ENCODE measurements at regions not wholly inside any gene's neighbourhood (a gene's known extent, or its start where the extent isn't known, plus 50 kb on each side); places are given as distances from the start of the nearest gene placed in this dataset.

GRCh38 chr5:73299665-73300336 lies 126.8 kb downstream of the TMEM174 start:
- intact Hi-C loops (cut with micrococcal nuclease), result loop anchor here (2.0 to 5.0 kb wide), 3 partner anchors 69 to 149 kb away; partner anchors contain the start of gene FOXD1
- H3K36me3 Mint-ChIP-seq (ENCODE audit: low read depth), result peaks cover 5% of the 10 kb centered on the region
- DNase-seq (ENCODE audit: low spot score), result no peak
- peak overlapping the region; percentile 28 for H3K27ac Mint-ChIP-seq
- H3K4me3 Mint-ChIP-seq (ENCODE audit: low read depth), result no peak overlapping the region
- H3K4me1 Mint-ChIP-seq (ENCODE audit: low read depth), result peaks cover 2% of the 10 kb centered on the region
- H3K9me3 Mint-ChIP-seq, result no peaks in the 10 kb centered on the region
- peaks cover 85% of the 10 kb centered on the region for H3K27me3 Mint-ChIP-seq (ENCODE audit: low read depth)

GRCh38 chr5:73298772-73299630 lies 126.0 kb downstream of the TMEM174 start:
- H3K4me1 Mint-ChIP-seq (ENCODE audit: low read depth), result peaks cover 2% of the 10 kb centered on the region
- DNase-seq (ENCODE audit: low spot score), result no peak
- peaks cover 86% of the 10 kb centered on the region for H3K27me3 Mint-ChIP-seq (ENCODE audit: low read depth)
- no peak overlapping the region for H3K27ac Mint-ChIP-seq
- H3K36me3 Mint-ChIP-seq (ENCODE audit: low read depth), result peaks cover 5% of the 10 kb centered on the region
- no peak overlapping the region for H3K4me3 Mint-ChIP-seq (ENCODE audit: low read depth)
- intact Hi-C loops (cut with micrococcal nuclease), result loop anchor here (2.0 kb wide), 2 partner anchors 68 to 150 kb away; partner anchors contain the start of gene FOXD1
- no peaks in the 10 kb centered on the region for H3K9me3 Mint-ChIP-seq

- H3K4me1 Mint-ChIP-seq (ENCODE audit: low read depth), result peaks cover 2% of the 10 kb centered on the region
- no peaks in the 10 kb centered on the region for H3K9me3 Mint-ChIP-seq
- H3K4me3 Mint-ChIP-seq (ENCODE audit: low read depth), result no peak overlapping the region
- DNase-seq (ENCODE audit: low spot score), result no peak
- intact Hi-C loops (cut with micrococcal nuclease), result loop anchor here (2.0 kb wide), 2 partner anchors 68 to 150 kb away; partner anchors contain the start of gene FOXD1
- H3K36me3 Mint-ChIP-seq (ENCODE audit: low read depth), result peaks cover 5% of the 10 kb centered on the region
- H3K27ac Mint-ChIP-seq, result no peak overlapping the region
- peaks cover 80% of the 10 kb centered on the region for H3K27me3 Mint-ChIP-seq (ENCODE audit: low read depth)
These were observed 125.3 kb downstream of the TMEM174 start for GRCh38 chr5:73298251-73298771.

GRCh38 chr5:73297430-73297829 lies 124.4 kb downstream of the TMEM174 start:
- Mint-ChIP-seq H3K36me3 (ENCODE audit: low read depth) (peaks cover 5% of the 10 kb centered on the region), H3K4me1 (ENCODE audit: low read depth) (no peaks in the 10 kb centered on the region), H3K4me3 (ENCODE audit: low read depth) (no peak overlapping the region), H3K9me3 (no peaks in the 10 kb centered on the region), H3K27ac (no peak overlapping the region), H3K27me3 (ENCODE audit: low read depth) (peaks cover 79% of the 10 kb centered on the region)
- no peak for DNase-seq (ENCODE audit: low spot score)
- intact Hi-C loops (cut with micrococcal nuclease), result no loop called here

DNA sequence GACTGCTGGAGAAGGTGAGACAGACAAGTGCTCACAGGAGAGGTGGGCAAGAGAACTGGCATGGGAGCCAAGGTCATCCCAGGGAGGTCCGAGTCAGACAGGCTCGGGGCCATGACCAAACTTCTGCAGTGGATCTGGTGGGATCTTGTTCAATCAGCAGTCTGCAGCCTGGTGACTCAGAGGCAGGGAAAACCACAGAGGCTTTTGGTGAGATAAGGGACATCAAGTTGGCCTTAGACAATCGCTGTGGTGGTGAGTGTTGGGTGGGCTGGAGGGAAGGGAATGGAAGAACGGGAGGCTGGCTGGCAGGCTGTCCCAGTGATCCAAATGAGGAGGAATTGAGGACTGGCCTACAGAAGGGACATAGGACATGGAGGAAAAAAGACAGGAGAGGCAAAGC lies 123.8 kb downstream of the TMEM174 start:
- intact Hi-C loops (cut with micrococcal nuclease), result no loop called here

GRCh38 chr5:73295921-73296320 lies 122.9 kb downstream of the TMEM174 start:
- Mint-ChIP-seq H3K27ac (no peak overlapping the region), H3K4me1 (ENCODE audit: low read depth) (no peaks in the 10 kb centered on the region), H3K9me3 (no peaks in the 10 kb centered on the region), H3K36me3 (ENCODE audit: low read depth) (peaks cover 5% of the 10 kb centered on the region), H3K4me3 (ENCODE audit: low read depth) (no peak overlapping the region), H3K27me3 (ENCODE audit: low read depth) (peaks cover 68% of the 10 kb centered on the region)
- no peak for DNase-seq (ENCODE audit: low spot score)
- intact Hi-C loops (cut with micrococcal nuclease), result no loop called here

More for the DNA sequence above, 123.8 kb downstream of the TMEM174 start:
- no peaks in the 10 kb centered on the region for H3K9me3 Mint-ChIP-seq
- H3K4me3 Mint-ChIP-seq (ENCODE audit: low read depth), result no peak overlapping the region
- no peaks in the 10 kb centered on the region for H3K4me1 Mint-ChIP-seq (ENCODE audit: low read depth)
- H3K27me3 Mint-ChIP-seq (ENCODE audit: low read depth), result peaks cover 77% of the 10 kb centered on the region
- DNase-seq (ENCODE audit: low spot score), result no peak
- H3K27ac Mint-ChIP-seq, result no peak overlapping the region
- H3K36me3 Mint-ChIP-seq (ENCODE audit: low read depth), result peaks cover 5% of the 10 kb centered on the region

DNA sequence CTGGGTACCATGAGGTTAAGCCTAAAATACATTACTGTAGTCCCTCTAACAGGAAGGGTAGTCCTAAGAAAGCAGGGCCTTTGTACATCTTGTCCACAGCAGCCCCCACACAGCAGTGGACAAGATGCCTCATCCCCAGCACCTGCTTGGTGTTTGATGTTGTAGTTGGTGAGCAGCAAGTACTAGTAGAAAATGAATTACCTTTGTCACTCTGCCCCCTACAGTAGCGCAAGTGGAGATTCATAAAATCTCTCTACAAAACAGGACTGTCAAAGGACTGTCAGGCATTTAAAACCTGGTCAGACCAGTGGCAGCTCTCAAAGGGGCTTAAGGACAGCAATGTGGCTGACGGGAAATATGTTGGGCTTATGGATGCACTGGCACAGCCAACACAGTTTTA lies 122.5 kb downstream of the TMEM174 start:
- Mint-ChIP-seq H3K4me3 (ENCODE audit: low read depth) (no peak overlapping the region), H3K27me3 (ENCODE audit: low read depth) (peaks cover 63% of the 10 kb centered on the region), H3K36me3 (ENCODE audit: low read depth) (peaks cover 5% of the 10 kb centered on the region), H3K4me1 (ENCODE audit: low read depth) (no peaks in the 10 kb centered on the region), H3K27ac (no peak overlapping the region), H3K9me3 (no peaks in the 10 kb centered on the region)
- intact Hi-C loops (cut with micrococcal nuclease), result no loop called here
- DNase-seq (ENCODE audit: low spot score), result no peak

DNA sequence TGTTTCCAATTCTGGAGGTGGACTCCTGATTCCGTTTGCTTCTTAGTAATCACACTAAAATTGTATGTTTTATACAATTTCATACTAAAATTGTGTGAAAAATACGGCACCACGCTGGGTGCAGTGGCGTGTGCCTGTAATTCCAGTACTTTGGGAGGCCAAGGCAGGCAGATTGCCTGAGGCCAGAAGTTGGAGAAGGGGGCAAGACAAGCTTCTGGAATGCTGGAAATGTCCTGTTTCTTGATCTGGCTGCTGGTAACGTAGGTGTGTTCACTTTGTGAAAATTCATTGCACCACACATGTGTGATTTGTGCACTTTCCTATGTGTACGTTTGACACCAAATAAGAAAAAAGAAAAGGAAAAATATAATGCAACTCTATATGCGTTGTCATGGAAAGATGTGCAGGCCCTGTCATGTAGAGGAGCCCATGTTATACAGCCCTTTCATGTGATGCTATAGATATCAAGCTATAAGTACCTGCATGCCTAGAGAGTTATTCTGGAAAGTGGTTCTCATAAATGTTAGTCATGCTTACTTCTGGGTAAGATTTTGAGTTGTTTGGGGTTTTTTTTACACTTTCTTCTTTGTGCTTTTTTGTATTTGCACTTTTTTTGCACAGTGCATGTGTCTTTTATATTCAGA lies 119.9 kb downstream of the TMEM174 start:
- peaks cover 55% of the 10 kb centered on the region for H3K27me3 Mint-ChIP-seq (ENCODE audit: low read depth)
- intact Hi-C loops (cut with micrococcal nuclease), result no loop called here

GRCh38 chr5:73291873-73292272 lies 118.9 kb downstream of the TMEM174 start:
- Mint-ChIP-seq H3K27me3 (ENCODE audit: low read depth) (peaks cover 45% of the 10 kb centered on the region), H3K9me3 (no peaks in the 10 kb centered on the region), H3K36me3 (ENCODE audit: low read depth) (no peaks in the 10 kb centered on the region), H3K4me1 (ENCODE audit: low read depth) (no peaks in the 10 kb centered on the region), H3K4me3 (ENCODE audit: low read depth) (no peak overlapping the region), H3K27ac (no peak overlapping the region)
- intact Hi-C loops (cut with micrococcal nuclease), result no loop called here
- no peak for DNase-seq (ENCODE audit: low spot score)

More for the DNA sequence above, 119.9 kb downstream of the TMEM174 start:
- no peaks in the 10 kb centered on the region for H3K4me1 Mint-ChIP-seq (ENCODE audit: low read depth)
- H3K36me3 Mint-ChIP-seq (ENCODE audit: low read depth), result no peaks in the 10 kb centered on the region
- no peaks in the 10 kb centered on the region for H3K9me3 Mint-ChIP-seq
- H3K4me3 Mint-ChIP-seq (ENCODE audit: low read depth), result no peak overlapping the region
- no peak for DNase-seq (ENCODE audit: low spot score)
- no peak overlapping the region for H3K27ac Mint-ChIP-seq

DNA sequence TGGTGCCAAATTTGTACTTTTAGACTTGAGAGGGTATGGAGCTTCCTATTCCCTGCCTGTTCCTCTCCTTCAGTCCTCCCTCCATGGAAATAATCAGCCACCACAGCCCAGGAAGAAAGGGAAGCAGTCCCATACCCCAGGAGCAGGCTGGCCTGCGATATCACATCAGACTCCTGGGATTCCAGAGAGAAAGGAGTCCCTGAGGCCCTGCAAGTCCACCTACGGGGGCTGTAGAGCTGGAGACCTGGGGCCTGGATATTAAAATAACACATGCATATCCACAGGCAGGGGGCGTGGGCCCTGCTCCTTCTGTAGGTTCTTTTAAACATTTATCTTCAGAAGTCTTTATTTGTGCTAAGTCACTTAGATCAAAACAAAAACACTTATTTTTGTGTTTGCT lies 117.2 kb downstream of the TMEM174 start:
- Mint-ChIP-seq H3K9me3 (peaks cover 5% of the 10 kb centered on the region), H3K27ac (no peak overlapping the region), H3K4me3 (ENCODE audit: low read depth) (no peak overlapping the region), H3K27me3 (ENCODE audit: low read depth) (peaks cover 30% of the 10 kb centered on the region), H3K36me3 (ENCODE audit: low read depth) (no peaks in the 10 kb centered on the region), H3K4me1 (ENCODE audit: low read depth) (no peaks in the 10 kb centered on the region)
- DNase-seq (ENCODE audit: low spot score), result no peak
- intact Hi-C loops (cut with micrococcal nuclease), result no loop called here

- no peaks in the 10 kb centered on the region for H3K36me3 Mint-ChIP-seq (ENCODE audit: low read depth)
- no peak for DNase-seq (ENCODE audit: low spot score)
- intact Hi-C loops (cut with micrococcal nuclease), result no loop called here
- peaks cover 5% of the 10 kb centered on the region for H3K9me3 Mint-ChIP-seq
- H3K4me3 Mint-ChIP-seq (ENCODE audit: low read depth), result no peak overlapping the region
- no peaks in the 10 kb centered on the region for H3K4me1 Mint-ChIP-seq (ENCODE audit: low read depth)
- peaks cover 18% of the 10 kb centered on the region for H3K27me3 Mint-ChIP-seq (ENCODE audit: low read depth)
- H3K27ac Mint-ChIP-seq, result no peak overlapping the region
These were observed 116.1 kb downstream of the TMEM174 start for GRCh38 chr5:73288803-73289720.

GRCh38 chr5:73286896-73287295 lies 113.9 kb downstream of the TMEM174 start:
- H3K36me3 Mint-ChIP-seq (ENCODE audit: low read depth), result no peaks in the 10 kb centered on the region
- H3K27me3 Mint-ChIP-seq (ENCODE audit: low read depth), result peaks cover 16% of the 10 kb centered on the region
- H3K27ac Mint-ChIP-seq, result no peak overlapping the region
- H3K4me3 Mint-ChIP-seq (ENCODE audit: low read depth), result no peak overlapping the region
- H3K4me1 Mint-ChIP-seq (ENCODE audit: low read depth), result no peaks in the 10 kb centered on the region
- peaks cover 5% of the 10 kb centered on the region for H3K9me3 Mint-ChIP-seq
- no peak for DNase-seq (ENCODE audit: low spot score)
- intact Hi-C loops (cut with micrococcal nuclease), result no loop called here

Data from activated T-helper 2 cell treated with anti-CD3 and anti-CD28 coated beads, Interferon-gamma antibody, Interleukin-2, Interleukin-4, amounts not matched to agents 10 μg/mL and 5 μg/mL and 100 μg/mL, durations not matched to agents 14 hours and 24 hours and 36 hours (primary cell).